Sigmoid colon (tissue), 3 donors: ENCODE measurements at regions not wholly inside any gene's neighbourhood (a gene's known extent, or its start where the extent isn't known, plus 50 kb on each side); places are given as distances from the start of the nearest gene placed in this dataset.

ENCODE experiments used
- POLR2A ChIP-seq, 2 donors: fragments of 450-650 bp; IDR thresholded peaks; one replicate each; pipeline ENCODE4 v1.6.1; 2016; ENCODE audit warnings: antibody characterized with exemption in 2 of 2, mild to moderate bottlenecking in 2 of 2, moderate library complexity in 2 of 2
- TF ChIP-seq, protein P1 (sequence below), 4 experiments: fragments of 450-650 bp in 3 of 4; fragments of 200-600 bp in 1 of 4; IDR thresholded peaks; one replicate each; pipeline ENCODE4 v1.5.1; 2016 to 2019; ENCODE audit warnings: antibody characterized with exemption in 4 of 4, mild to moderate bottlenecking in 3 of 4, moderate library complexity in 2 of 4

DNA sequence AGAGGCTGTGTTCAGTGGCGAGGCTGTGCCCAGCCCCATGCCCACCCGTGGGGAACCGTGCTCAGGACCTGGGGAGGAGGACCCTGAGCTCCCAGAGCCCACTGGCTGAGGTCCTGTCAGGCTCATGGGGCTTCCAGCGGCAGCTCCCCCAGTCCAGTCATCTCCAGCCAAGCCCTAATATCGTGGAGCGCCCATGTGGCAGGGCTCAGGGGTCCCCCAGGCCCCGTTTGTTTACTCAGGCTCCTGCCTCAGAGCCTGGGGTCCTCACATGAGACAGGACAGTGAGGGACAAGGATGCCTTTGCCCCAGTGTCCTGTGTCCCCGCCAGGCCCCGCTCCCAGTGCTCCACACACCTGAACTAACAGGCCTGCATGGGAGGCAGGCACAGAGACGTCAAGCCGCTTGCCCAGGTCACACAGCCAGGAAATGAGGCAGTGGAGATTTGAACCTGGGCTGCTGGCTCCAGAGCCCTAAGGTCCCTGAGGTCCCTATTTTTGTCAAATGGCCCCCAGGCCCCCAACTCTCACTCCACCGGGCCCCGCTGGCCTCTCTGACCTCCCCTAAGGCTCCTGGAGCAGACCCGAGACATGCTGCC, 100.7 kb upstream of the ACTRT2 start:
- TF ChIP-seq, protein P1, sequence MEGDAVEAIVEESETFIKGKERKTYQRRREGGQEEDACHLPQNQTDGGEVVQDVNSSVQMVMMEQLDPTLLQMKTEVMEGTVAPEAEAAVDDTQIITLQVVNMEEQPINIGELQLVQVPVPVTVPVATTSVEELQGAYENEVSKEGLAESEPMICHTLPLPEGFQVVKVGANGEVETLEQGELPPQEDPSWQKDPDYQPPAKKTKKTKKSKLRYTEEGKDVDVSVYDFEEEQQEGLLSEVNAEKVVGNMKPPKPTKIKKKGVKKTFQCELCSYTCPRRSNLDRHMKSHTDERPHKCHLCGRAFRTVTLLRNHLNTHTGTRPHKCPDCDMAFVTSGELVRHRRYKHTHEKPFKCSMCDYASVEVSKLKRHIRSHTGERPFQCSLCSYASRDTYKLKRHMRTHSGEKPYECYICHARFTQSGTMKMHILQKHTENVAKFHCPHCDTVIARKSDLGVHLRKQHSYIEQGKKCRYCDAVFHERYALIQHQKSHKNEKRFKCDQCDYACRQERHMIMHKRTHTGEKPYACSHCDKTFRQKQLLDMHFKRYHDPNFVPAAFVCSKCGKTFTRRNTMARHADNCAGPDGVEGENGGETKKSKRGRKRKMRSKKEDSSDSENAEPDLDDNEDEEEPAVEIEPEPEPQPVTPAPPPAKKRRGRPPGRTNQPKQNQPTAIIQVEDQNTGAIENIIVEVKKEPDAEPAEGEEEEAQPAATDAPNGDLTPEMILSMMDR (IDR thresholded peaks at IDR 0.05): no peak
- no peak for TF ChIP-seq POLR2A (IDR thresholded peaks at IDR 0.05)
